ENCODE measurements at regions not wholly inside any gene's neighbourhood (a gene's known extent, or its start where the extent isn't known, plus 50 kb on each side); places are given as distances from the start of the nearest gene placed in this dataset.

DNA sequence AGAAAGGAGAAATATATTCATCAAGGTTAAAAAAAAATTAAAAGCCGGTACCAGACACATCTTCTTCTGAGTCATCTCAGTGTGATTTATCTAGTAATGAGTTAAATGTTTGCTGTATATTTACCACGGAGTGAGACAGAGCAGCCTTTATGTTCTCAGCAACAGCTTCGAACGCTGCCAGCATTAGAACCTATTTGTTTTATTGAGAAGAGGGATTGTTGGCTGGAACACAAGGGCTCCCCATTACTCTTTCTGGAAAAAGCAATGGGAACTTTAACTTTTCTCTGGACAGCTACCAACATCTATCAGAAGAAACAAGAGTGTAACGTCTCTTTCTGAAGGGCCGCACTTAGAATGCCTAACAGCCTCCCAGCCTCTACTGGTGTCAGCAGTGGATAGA lies 105.3 kb upstream of the TAB2 start:
- no peak overlapping the region for H3K27ac ChIP-seq (ENCODE audit: low read depth, low read length, poor library complexity, severe bottlenecking)
- no peaks in the 10 kb centered on the region for H3K36me3 ChIP-seq (ENCODE audit: insufficient read depth, low read length)
- no peaks in the 10 kb centered on the region for H4K20me1 ChIP-seq (ENCODE audit: insufficient read depth, low read length)
- TF ChIP-seq EZH2 (IDR thresholded peaks at IDR 0.05; ENCODE audit: borderline replicate concordance, low read length): no peak
- TF ChIP-seq, protein P1, sequence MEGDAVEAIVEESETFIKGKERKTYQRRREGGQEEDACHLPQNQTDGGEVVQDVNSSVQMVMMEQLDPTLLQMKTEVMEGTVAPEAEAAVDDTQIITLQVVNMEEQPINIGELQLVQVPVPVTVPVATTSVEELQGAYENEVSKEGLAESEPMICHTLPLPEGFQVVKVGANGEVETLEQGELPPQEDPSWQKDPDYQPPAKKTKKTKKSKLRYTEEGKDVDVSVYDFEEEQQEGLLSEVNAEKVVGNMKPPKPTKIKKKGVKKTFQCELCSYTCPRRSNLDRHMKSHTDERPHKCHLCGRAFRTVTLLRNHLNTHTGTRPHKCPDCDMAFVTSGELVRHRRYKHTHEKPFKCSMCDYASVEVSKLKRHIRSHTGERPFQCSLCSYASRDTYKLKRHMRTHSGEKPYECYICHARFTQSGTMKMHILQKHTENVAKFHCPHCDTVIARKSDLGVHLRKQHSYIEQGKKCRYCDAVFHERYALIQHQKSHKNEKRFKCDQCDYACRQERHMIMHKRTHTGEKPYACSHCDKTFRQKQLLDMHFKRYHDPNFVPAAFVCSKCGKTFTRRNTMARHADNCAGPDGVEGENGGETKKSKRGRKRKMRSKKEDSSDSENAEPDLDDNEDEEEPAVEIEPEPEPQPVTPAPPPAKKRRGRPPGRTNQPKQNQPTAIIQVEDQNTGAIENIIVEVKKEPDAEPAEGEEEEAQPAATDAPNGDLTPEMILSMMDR (IDR thresholded peaks at IDR 0.05; ENCODE audit: low read length): no peak
- H2AFZ ChIP-seq (ENCODE audit: low read length): no peak overlapping the region
- no peak overlapping the region for H3K9ac ChIP-seq (ENCODE audit: low read length)
- no peaks in the 10 kb centered on the region for H3K9me3 ChIP-seq (ENCODE audit: low read length)
- H3K4me1 ChIP-seq (ENCODE audit: insufficient read depth, low read length, severe bottlenecking): peaks cover 9% of the 10 kb centered on the region
- H3K4me2 ChIP-seq (ENCODE audit: low read length): no peak overlapping the region
- no peak overlapping the region for H3K4me3 ChIP-seq (ENCODE audit: low read depth, low read length, poor library complexity, severe bottlenecking)
- H3K9me2 ChIP-seq (ENCODE audit: low read depth, low read length): no peaks in the 10 kb centered on the region
- no peaks in the 10 kb centered on the region for H3F3A ChIP-seq (ENCODE audit: insufficient read depth, low read length)
- H3K79me2 ChIP-seq (ENCODE audit: insufficient read depth, low read length): no peaks in the 10 kb centered on the region
- H3K27me3 ChIP-seq (ENCODE audit: insufficient read depth, low read length): no peaks in the 10 kb centered on the region

DNA sequence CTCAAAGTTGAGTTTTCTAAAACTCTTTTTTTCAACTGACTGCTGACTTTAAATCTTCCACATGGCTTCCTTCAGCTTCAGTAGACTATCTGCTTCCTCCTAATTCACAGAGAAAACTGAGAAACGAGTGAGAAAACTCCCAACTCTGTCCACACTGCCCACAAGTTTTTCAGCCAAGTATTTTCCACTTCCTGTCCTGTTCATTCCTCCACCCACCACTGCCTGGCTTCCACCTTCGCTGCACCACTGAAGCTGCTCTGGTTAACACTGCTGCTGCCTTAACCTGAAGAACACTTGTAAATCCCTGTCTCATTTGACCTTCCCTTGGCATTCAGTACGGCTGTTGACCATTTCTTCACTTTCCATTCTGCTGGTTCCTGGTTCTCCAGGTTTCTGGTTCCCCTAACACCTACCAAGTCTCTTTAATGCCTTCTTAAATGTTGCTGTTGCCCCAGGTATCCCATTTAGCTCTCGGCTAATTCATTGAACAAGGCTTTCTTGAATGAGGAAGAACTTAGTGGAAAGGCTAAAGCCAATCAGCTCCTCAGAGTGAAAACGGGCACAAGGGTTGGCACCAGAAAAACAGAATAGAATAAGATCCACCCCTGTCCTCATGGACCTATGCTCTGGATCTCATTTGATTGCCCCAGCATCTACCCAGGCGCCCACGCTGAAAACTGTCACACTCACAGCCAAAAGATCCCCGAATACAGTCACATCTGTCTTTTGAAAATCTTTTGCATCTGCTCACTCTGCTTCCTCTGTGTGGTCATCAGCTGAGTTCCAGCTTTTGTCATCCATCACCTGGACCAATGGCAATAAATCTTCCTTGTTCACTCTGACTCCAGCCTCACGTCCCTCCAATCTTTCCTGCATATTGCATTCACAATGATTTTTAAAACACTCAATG lies 104.4 kb upstream of the TAB2 start:
- Histone ChIP-seq H3K27me3 (ENCODE audit: insufficient read depth, low read length) (no peaks in the 10 kb centered on the region), H3K4me3 (ENCODE audit: low read depth, low read length, poor library complexity, severe bottlenecking) (no peak overlapping the region), H3K36me3 (ENCODE audit: insufficient read depth, low read length) (no peaks in the 10 kb centered on the region), H3K79me2 (ENCODE audit: insufficient read depth, low read length) (no peaks in the 10 kb centered on the region), H2AFZ (ENCODE audit: low read length) (no peak overlapping the region), H4K20me1 (ENCODE audit: insufficient read depth, low read length) (no peaks in the 10 kb centered on the region), H3K4me1 (ENCODE audit: insufficient read depth, low read length, severe bottlenecking) (peaks cover 9% of the 10 kb centered on the region), H3K9me3 (ENCODE audit: low read length) (no peaks in the 10 kb centered on the region), H3K4me2 (ENCODE audit: low read length) (no peak overlapping the region), H3K9ac (ENCODE audit: low read length) (no peak overlapping the region), H3K9me2 (ENCODE audit: low read depth, low read length) (no peaks in the 10 kb centered on the region), H3F3A (ENCODE audit: insufficient read depth, low read length) (no peaks in the 10 kb centered on the region), H3K27ac (ENCODE audit: low read depth, low read length, poor library complexity, severe bottlenecking) (no peak overlapping the region)
- no peak for TF ChIP-seq EZH2 (IDR thresholded peaks at IDR 0.05; ENCODE audit: borderline replicate concordance, low read length)
- TF ChIP-seq, protein P1 (IDR thresholded peaks at IDR 0.05; ENCODE audit: low read length): no peak

DNA sequence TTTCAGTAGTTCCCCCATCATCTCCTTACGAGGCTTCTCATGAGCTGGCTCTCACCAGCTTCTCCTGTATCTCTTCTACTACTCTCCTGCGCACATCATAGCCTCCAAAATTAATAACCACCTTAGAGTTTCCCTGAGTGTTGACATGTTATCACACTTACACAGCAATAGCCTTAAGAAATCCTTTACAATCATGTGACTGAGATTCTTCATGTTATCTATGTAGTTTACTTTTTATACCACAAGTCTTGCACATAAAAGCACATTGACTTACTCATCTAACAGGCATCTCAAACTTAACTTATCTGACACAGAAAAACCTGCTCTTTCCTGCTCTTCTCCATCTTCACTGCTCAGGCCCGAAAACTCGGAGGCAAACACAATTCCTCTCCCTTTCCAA lies 103.7 kb upstream of the TAB2 start:
- no peak for TF ChIP-seq EZH2 (IDR thresholded peaks at IDR 0.05; ENCODE audit: borderline replicate concordance, low read length)
- TF ChIP-seq, protein P1 (IDR thresholded peaks at IDR 0.05; ENCODE audit: low read length): no peak
- H2AFZ ChIP-seq (ENCODE audit: low read length): no peak overlapping the region

More for the DNA sequence above, 103.7 kb upstream of the TAB2 start:
- Histone ChIP-seq H3K4me1 (ENCODE audit: insufficient read depth, low read length, severe bottlenecking) (peaks cover 9% of the 10 kb centered on the region), H3K9ac (ENCODE audit: low read length) (no peak overlapping the region), H3K36me3 (ENCODE audit: insufficient read depth, low read length) (no peaks in the 10 kb centered on the region), H3K79me2 (ENCODE audit: insufficient read depth, low read length) (no peaks in the 10 kb centered on the region), H3K9me2 (ENCODE audit: low read depth, low read length) (no peaks in the 10 kb centered on the region), H3F3A (ENCODE audit: insufficient read depth, low read length) (no peaks in the 10 kb centered on the region), H3K4me2 (ENCODE audit: low read length) (no peak overlapping the region), H3K27me3 (ENCODE audit: insufficient read depth, low read length) (no peaks in the 10 kb centered on the region), H3K27ac (ENCODE audit: low read depth, low read length, poor library complexity, severe bottlenecking) (no peak overlapping the region), H3K4me3 (ENCODE audit: low read depth, low read length, poor library complexity, severe bottlenecking) (no peak overlapping the region), H3K9me3 (ENCODE audit: low read length) (no peaks in the 10 kb centered on the region), H4K20me1 (ENCODE audit: insufficient read depth, low read length) (no peaks in the 10 kb centered on the region)
